GM12875 (cell line): ENCODE measurements at regions not wholly inside any gene's neighbourhood (a gene's known extent, or its start where the extent isn't known, plus 50 kb on each side); places are given as distances from the start of the nearest gene placed in this dataset.
"Not testable (repeated sequence)": the region's sequence is repeated elsewhere in the genome, so short reads cannot be mapped to it uniquely, and the experiment has no call there.

Experiments
- H3K4me3 ChIP-seq: one replicate; pipeline ENCODE4 v1.5.1; 2011; ENCODE audit warnings: low read depth, low read length, control low read depth
- CTCF ChIP-seq: IDR thresholded peaks from 2 replicates; pipeline ENCODE4 v1.5.1; 2011; ENCODE audit warnings: low read depth, mild to moderate bottlenecking, control low read depth, inconsistent platforms, low read length, moderate library complexity, borderline replicate concordance; ENCODE audit not compliant: insufficient read depth

DNA sequence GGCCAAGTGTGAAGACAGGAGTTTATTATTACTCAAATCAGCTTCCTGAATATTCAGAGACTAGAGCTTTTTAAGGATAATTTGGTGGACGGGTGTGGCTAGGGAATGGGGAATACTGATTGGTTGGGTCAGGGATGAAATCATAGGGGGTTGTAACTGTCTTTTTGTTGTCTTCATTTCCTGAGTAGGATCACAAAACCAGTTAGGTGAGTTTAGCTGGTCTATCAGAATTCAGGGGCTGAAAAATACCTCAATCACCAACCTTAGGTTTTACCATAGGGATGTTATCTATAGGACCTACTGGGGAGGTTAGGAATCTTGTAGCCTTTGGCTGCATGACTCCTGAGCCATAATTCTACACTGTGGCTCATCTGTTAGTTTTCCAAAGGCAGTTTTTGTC is 235.8 kb downstream of the YTHDC2 start:
- no peak overlapping the region for H3K4me3 ChIP-seq
- no peak for TF ChIP-seq CTCF

DNA sequence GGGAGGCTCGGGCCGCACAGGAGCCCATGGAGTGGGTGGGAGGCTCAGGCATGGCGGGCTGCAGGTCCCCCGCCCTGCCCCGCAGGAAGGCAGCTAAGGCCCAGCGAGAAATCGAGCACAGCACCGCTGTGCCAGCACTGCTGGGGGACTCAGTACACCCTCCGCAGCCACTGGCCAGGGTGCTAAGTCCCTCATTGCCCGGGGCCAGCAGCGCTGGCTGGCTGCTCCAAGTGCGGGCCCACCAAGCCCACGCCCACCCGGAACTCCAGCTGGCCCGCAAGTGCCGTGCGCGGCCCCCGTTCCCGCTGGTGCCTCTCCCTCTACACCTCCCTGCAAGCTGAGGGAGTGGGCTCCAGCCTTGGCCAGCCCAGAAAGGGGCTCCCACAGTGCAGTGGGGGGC is 239.7 kb downstream of the YTHDC2 start:
- not testable (repeated sequence) for H3K4me3 ChIP-seq

DNA sequence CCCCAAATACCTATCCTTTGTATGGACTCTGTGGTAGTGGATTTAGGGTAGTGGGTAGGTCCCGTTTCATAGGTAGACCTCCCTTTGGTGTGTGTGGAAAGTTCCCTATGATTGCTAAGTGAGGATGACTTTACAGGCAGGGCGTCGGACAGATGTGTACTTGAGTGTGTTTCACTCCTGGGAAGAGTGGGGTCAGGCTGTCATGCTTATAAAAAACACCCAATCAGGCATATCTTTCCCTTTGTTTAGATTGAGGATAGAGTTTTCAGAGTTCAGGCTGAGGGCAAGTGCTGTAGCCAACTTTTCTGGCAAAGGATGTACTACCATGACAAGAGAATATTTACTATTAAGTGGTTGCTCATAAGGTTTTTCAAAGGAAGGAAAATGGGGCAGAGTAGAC is 242.0 kb downstream of the YTHDC2 start:
- H3K4me3 ChIP-seq = no peak overlapping the region
- TF ChIP-seq CTCF = no peak

- H3K4me3 ChIP-seq = no peak overlapping the region
- no peak for TF ChIP-seq CTCF
These were observed 244.0 kb downstream of the YTHDC2 start for GRCh38 chr5:113757508-113757907.

- no peak overlapping the region for H3K4me3 ChIP-seq
- TF ChIP-seq CTCF = no peak
These were observed 246.0 kb downstream of the YTHDC2 start for GRCh38 chr5:113759505-113759904.

DNA sequence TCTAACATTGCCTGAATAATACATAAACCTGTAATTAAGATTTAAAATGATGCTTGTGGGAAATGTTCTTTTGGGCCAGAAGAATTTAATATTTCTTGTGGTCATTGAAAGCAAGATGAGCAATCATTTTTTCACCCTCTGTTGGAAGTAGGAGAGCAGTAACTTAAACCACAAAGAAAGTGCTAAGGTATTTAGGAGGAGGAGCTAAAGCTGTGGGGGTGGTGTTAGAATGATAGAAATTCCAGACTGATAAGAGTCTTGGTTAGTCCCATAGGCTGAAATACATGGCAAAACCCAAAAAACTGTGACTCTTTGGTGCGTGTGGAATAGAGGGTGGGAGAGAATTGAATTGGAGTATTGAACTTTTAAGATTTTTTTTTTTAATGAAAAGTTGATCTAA is 247.0 kb downstream of the YTHDC2 start:
- H3K4me3 ChIP-seq = no peak overlapping the region
- TF ChIP-seq CTCF = no peak

DNA sequence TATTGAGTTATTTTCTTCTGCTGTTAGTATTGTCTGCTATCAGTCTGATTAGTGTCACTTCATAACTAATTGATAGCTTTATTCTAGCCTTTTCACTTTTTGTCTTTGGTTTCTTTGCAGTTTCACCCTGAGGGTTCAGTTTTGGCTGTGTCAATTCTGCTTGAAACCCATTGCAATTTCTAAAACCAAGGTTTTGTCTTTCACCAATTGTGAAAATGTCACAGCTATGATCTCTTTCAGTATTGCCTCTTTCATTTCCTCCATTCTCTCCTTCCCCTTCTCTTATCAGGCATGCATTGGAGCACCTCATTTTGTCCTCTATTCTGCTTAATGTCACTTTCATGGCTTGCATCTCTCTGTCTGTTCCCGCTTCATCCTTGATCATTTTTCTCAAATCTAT is 248.1 kb downstream of the YTHDC2 start:
- no peak overlapping the region for H3K4me3 ChIP-seq
- TF ChIP-seq CTCF = no peak

DNA sequence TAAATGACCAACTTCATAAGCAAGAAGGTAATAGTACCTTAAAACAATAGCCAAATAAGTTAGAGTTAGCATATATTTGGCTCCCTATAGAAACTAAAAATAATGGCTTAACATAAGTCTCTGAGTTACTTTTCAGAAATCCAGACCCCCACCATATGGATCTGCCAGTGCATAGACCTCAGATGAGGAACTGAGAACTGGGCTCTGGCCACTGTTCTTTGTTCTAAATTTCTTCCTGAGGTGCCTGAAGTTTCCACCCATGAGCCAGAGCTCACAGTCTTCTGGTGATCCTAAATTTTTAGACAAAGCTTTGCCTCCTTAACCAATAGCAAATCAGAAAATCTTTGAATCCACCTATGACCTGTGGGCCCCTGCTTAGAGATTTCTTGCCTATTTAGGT is 250.9 kb downstream of the YTHDC2 start:
- H3K4me3 ChIP-seq = no peak overlapping the region

GRCh38 chr5:113766827-113767226 is 253.3 kb downstream of the YTHDC2 start:
- H3K4me3 ChIP-seq = not testable (repeated sequence)

More for the DNA sequence above, 250.9 kb downstream of the YTHDC2 start:
- no peak for TF ChIP-seq CTCF
